AG09309 (cell line): ENCODE measurements at regions not wholly inside any gene's neighbourhood (a gene's known extent, or its start where the extent isn't known, plus 50 kb on each side); places are given as distances from the start of the nearest gene placed in this dataset.

Experiments used
- DNase-seq: peaks from one replicate; pipeline ENCODE4 v3.0.0-alpha.2; 2010; ENCODE audit warnings: low read depth
- H3K4me3 ChIP-seq: 2 replicates; pipeline ENCODE4 v1.5.1; 2011; ENCODE audit warnings: mild to moderate bottlenecking, low read depth, low read length, moderate library complexity; ENCODE audit not compliant: control insufficient read depth
- CTCF ChIP-seq: IDR thresholded peaks from 2 replicates; pipeline ENCODE4 v1.5.1; 2011; ENCODE audit warnings: mild to moderate bottlenecking, low read depth, low read length, inconsistent platforms; ENCODE audit not compliant: insufficient read depth, control insufficient read depth; ENCODE audit errors: missing control alignments

- no peak overlapping the region for H3K4me3 ChIP-seq
- no peak for TF ChIP-seq CTCF
- no peak for DNase-seq
Observed at GRCh38 chr11:92512204-92512569, 287.6 kb downstream of the FAT3 start.

- no peak for DNase-seq
- H3K4me3 ChIP-seq = no peak overlapping the region
- TF ChIP-seq CTCF = no peak
Observed at GRCh38 chr11:92523611-92524010, 299.0 kb downstream of the FAT3 start.

- no peak for TF ChIP-seq CTCF
- DNase-seq = no peak
- no peak overlapping the region for H3K4me3 ChIP-seq
Observed at GRCh38 chr11:92524542-92524941, 299.9 kb downstream of the FAT3 start.

GRCh38 chr11:92527467-92527866 is 302.8 kb downstream of the FAT3 start:
- no peak overlapping the region for H3K4me3 ChIP-seq
- no peak for DNase-seq
- TF ChIP-seq CTCF = no peak

GRCh38 chr11:92528001-92528400 is 303.4 kb downstream of the FAT3 start:
- DNase-seq = peak; percentile 68
- TF ChIP-seq CTCF = no peak
- no peak overlapping the region for H3K4me3 ChIP-seq

GRCh38 chr11:92531065-92531739 is 306.6 kb downstream of the FAT3 start:
- DNase-seq = no peak
- no peak overlapping the region for H3K4me3 ChIP-seq
- no peak for TF ChIP-seq CTCF
